DOHH2 (cell line): ENCODE measurements at regions not wholly inside any gene's neighbourhood (a gene's known extent, or its start where the extent isn't known, plus 50 kb on each side); places are given as distances from the start of the nearest gene placed in this dataset.

Experiments used
- H3F3A ChIP-seq: fragments of 200-600 bp; sonication (generic), shearing (Covaris generic); 2 replicates; pipeline ENCODE4 v1.6.0; 2016; ENCODE audit warnings: antibody characterized with exemption, mild to moderate bottlenecking; ENCODE audit not compliant: control insufficient read depth, insufficient read depth
- H3K27ac ChIP-seq: fragments of 200-600 bp; sonication (generic); 2 replicates; pipeline ENCODE4 v1.5.1; 2014; ENCODE audit warnings: low read depth, mild to moderate bottlenecking, low read length, moderate library complexity
- H3K27me3 ChIP-seq: fragments of 200-600 bp; sonication (generic); 2 replicates; pipeline ENCODE4 v1.6.1; 2014; ENCODE audit warnings: mild to moderate bottlenecking, low read length, mixed read lengths; ENCODE audit not compliant: control insufficient read depth
- H3K36me3 ChIP-seq: fragments of 200-600 bp; sonication (generic); 2 replicates; pipeline ENCODE4 v1.6.1; 2014; ENCODE audit warnings: mild to moderate bottlenecking, low read length, moderate library complexity, mixed read lengths; ENCODE audit not compliant: control insufficient read depth
- H3K4me1 ChIP-seq: fragments of 200-600 bp; sonication (generic); 2 replicates; pipeline ENCODE4 v1.6.1; 2014; ENCODE audit warnings: mild to moderate bottlenecking, low read length, mixed read lengths; ENCODE audit not compliant: control insufficient read depth
- H3K4me2 ChIP-seq: fragments of 200-600 bp; sonication (generic); 2 replicates; pipeline ENCODE4 v1.6.0; 2014; ENCODE audit warnings: mild to moderate bottlenecking, low read length, moderate library complexity
- H3K4me3 ChIP-seq: fragments of 200-600 bp; sonication (generic); 2 replicates; pipeline ENCODE4 v1.5.1; 2014; ENCODE audit warnings: mild to moderate bottlenecking, low read length, mixed read lengths
- H3K79me2 ChIP-seq: fragments of 200-600 bp; sonication (generic); 2 replicates; pipeline ENCODE4 v1.6.1; 2014; ENCODE audit warnings: mild to moderate bottlenecking, low read length, mixed read lengths; ENCODE audit not compliant: control insufficient read depth
- H3K9me2 ChIP-seq: fragments of 200-600 bp; sonication (generic); replicated peaks from 2 replicates; pipeline ENCODE4 v1.6.1; 2014; ENCODE audit warnings: mild to moderate bottlenecking, low read length, mixed read lengths; ENCODE audit not compliant: control insufficient read depth
- H3K9me3 ChIP-seq: fragments of 200-600 bp; sonication (generic); 2 replicates; pipeline ENCODE4 v1.6.1; 2014; ENCODE audit warnings: antibody characterized with exemption, low read length, mixed read lengths; ENCODE audit not compliant: control insufficient read depth, insufficient read depth
- H4K20me1 ChIP-seq: fragments of 200-600 bp; sonication (generic); 2 replicates; pipeline ENCODE4 v1.6.0; 2014; ENCODE audit warnings: low read depth, mild to moderate bottlenecking, antibody characterized with exemption, low read length, moderate library complexity; ENCODE audit not compliant: control insufficient read depth, insufficient read depth
- CTCF ChIP-seq: fragments of 200-600 bp; sonication (generic); IDR thresholded peaks from one replicate; pipeline ENCODE4 v1.5.1; 2014; ENCODE audit warnings: antibody characterized with exemption, mild to moderate bottlenecking, low read depth, low read length; ENCODE audit not compliant: poor library complexity, severe bottlenecking
- EZH2phosphoT487 ChIP-seq: fragments of 200-600 bp; sonication (generic); IDR thresholded peaks from 2 replicates; pipeline ENCODE4 v1.6.1; 2017; ENCODE audit warnings: borderline replicate concordance, mild to moderate bottlenecking, antibody characterized with exemption, low read length, moderate library complexity, mixed read lengths

GRCh38 chrX:115901241-115901640 lies 269.3 kb upstream of the AGTR2 start:
- no peaks in the 10 kb centered on the region for H4K20me1 ChIP-seq
- TF ChIP-seq CTCF (no peak), EZH2phosphoT487 (no peak)
- no peaks in the 10 kb centered on the region for H3K9me3 ChIP-seq

GRCh38 chrX:115902995-115903394 lies 267.5 kb upstream of the AGTR2 start:
- Histone ChIP-seq H3K36me3 (no peaks in the 10 kb centered on the region), H3K9me2 (no peaks in the 10 kb centered on the region), H4K20me1 (no peaks in the 10 kb centered on the region), H3F3A (no peaks in the 10 kb centered on the region), H3K27ac (no peak overlapping the region), H3K4me2 (no peak overlapping the region), H3K9me3 (no peaks in the 10 kb centered on the region), H3K4me1 (peaks cover 8% of the 10 kb centered on the region), H3K79me2 (no peaks in the 10 kb centered on the region), H3K4me3 (no peak overlapping the region), H3K27me3 (no peaks in the 10 kb centered on the region)
- TF ChIP-seq CTCF (no peak), EZH2phosphoT487 (no peak)

More at GRCh38 chrX:115901241-115901640, 269.3 kb upstream of the AGTR2 start:
- Histone ChIP-seq H3K4me2 (no peak overlapping the region), H3K79me2 (no peaks in the 10 kb centered on the region), H3K9me2 (no peaks in the 10 kb centered on the region), H3K4me1 (peaks cover 8% of the 10 kb centered on the region), H3F3A (no peaks in the 10 kb centered on the region), H3K4me3 (no peak overlapping the region), H3K27ac (no peak overlapping the region), H3K27me3 (no peaks in the 10 kb centered on the region), H3K36me3 (no peaks in the 10 kb centered on the region)

GRCh38 chrX:115906276-115906675 lies 264.3 kb upstream of the AGTR2 start:
- TF ChIP-seq CTCF (no peak), EZH2phosphoT487 (no peak)
- H3K79me2 ChIP-seq = no peaks in the 10 kb centered on the region
- no peak overlapping the region for H3K27ac ChIP-seq
- H3K4me3 ChIP-seq = no peak overlapping the region
- no peaks in the 10 kb centered on the region for H3K27me3 ChIP-seq
- no peaks in the 10 kb centered on the region for H3F3A ChIP-seq
- H3K36me3 ChIP-seq = no peaks in the 10 kb centered on the region
- H3K9me3 ChIP-seq = no peaks in the 10 kb centered on the region
- H3K9me2 ChIP-seq = no peaks in the 10 kb centered on the region
- H3K4me2 ChIP-seq = no peak overlapping the region
- no peaks in the 10 kb centered on the region for H4K20me1 ChIP-seq
- no peaks in the 10 kb centered on the region for H3K4me1 ChIP-seq

- no peaks in the 10 kb centered on the region for H3K9me3 ChIP-seq
- H3K4me3 ChIP-seq = no peak overlapping the region
- no peaks in the 10 kb centered on the region for H3K36me3 ChIP-seq
- H3K79me2 ChIP-seq = no peaks in the 10 kb centered on the region
- H3K4me1 ChIP-seq = no peaks in the 10 kb centered on the region
- no peak overlapping the region for H3K27ac ChIP-seq
- H3F3A ChIP-seq = no peaks in the 10 kb centered on the region
- no peaks in the 10 kb centered on the region for H4K20me1 ChIP-seq
- H3K4me2 ChIP-seq = no peak overlapping the region
- H3K9me2 ChIP-seq = no peaks in the 10 kb centered on the region
- TF ChIP-seq CTCF = no peak
- no peak for TF ChIP-seq EZH2phosphoT487
- H3K27me3 ChIP-seq = no peaks in the 10 kb centered on the region
Observed at GRCh38 chrX:115906881-115907280, 263.7 kb upstream of the AGTR2 start.
